T follicular helper cell (primary cell): ENCODE measurements at regions not wholly inside any gene's neighbourhood (a gene's known extent, or its start where the extent isn't known, plus 50 kb on each side); places are given as distances from the start of the nearest gene placed in this dataset.

Source experiments
- DNase-seq: peaks from one replicate; pipeline ENCODE4 v3.0.0-alpha.2; 2020; ENCODE audit warnings: low read depth

- no peak for DNase-seq
Observed at GRCh38 chr9:113646946-113647914, 183.7 kb downstream of the RGS3 start.

GRCh38 chr9:113648048-113648447, 184.5 kb downstream of the RGS3 start:
- DNase-seq = no peak

- no peak for DNase-seq
Observed at GRCh38 chr9:113648586-113648985, 185.1 kb downstream of the RGS3 start.

GRCh38 chr9:113649054-113649453, 185.5 kb downstream of the RGS3 start:
- DNase-seq = no peak

- no peak for DNase-seq
Observed at GRCh38 chr9:113649855-113650206, 186.3 kb downstream of the RGS3 start.

GRCh38 chr9:113650207-113651131, 186.9 kb downstream of the RGS3 start:
- no peak for DNase-seq

- DNase-seq = no peak
Observed at GRCh38 chr9:113651896-113652295, 188.4 kb downstream of the RGS3 start.

DNA sequence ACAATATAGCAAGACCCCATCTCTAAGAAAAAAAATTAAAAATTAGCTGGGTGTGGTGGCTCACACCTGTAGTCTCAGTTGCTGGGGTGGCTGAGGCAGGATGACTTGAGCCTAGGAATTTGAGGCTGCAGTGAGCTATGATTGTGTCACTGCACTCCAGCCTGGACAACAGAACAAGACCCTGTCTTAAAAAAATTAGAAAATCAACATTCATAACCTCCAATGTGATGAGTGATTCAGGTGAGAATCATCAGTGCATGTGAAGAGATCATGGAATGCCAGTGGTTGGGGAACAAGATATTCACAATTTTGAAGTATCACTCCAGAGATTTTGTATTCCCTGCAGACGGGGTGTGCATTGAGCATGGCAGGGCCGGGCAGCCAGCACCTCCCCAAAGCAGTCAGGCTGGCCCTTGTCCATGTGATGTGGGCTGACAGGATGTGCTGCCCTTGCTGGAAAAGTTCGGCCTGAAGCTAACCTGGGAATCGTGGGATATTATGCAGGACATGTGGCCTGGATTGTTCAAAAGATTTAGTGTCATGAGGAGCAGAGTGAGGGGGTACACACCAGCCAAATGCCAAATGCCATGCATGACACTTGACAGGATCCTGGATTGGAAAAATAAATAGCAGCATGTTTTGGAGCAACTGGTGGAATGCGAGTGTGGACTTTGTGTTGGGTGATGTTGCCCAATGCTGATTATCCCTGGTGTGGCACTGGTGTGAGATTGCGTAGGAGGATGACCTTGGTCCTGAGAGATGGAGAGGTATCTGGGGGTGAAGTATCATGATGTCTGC, 189.0 kb downstream of the RGS3 start:
- DNase-seq = no peak

DNA sequence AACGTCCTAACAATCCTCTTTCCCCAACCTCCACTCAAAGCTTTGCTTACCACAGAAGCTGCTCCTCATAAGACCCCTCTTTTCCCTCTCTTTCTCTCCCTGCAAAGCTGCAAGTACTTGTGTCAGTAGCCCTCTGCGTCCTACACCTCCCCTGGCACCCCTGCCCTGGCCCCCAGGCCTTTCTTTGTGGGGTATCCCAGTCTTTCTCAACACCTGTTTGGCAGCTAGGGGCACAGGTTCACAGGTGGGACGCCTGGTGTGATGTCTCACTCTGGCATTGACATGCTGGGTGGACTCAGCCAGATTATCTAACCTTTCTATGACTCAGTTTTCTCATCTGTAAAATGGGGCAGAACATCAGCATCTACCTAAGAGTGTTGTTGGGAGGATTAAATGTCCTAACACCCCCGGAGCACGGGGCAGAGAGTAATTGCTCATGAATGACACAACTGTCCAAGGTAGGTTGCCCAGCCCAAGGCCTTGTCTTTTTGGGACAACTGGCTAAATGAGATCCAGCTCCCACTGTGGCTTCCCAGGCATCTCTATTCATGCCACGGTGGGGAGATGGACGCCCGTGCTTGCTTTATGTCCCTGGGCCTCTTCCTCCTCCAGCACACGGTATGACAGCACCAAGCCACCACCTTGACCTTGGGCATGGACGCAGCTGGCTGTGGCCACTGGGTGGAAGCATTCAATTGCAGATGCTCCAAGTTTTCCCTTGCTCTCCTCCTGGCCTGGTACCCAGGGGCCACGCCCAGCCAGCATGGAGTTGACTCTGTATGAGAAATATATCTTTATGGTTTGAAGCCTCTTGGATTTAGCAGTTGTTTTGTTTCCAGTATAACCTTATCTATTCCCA, 190.4 kb downstream of the RGS3 start:
- no peak for DNase-seq

DNA sequence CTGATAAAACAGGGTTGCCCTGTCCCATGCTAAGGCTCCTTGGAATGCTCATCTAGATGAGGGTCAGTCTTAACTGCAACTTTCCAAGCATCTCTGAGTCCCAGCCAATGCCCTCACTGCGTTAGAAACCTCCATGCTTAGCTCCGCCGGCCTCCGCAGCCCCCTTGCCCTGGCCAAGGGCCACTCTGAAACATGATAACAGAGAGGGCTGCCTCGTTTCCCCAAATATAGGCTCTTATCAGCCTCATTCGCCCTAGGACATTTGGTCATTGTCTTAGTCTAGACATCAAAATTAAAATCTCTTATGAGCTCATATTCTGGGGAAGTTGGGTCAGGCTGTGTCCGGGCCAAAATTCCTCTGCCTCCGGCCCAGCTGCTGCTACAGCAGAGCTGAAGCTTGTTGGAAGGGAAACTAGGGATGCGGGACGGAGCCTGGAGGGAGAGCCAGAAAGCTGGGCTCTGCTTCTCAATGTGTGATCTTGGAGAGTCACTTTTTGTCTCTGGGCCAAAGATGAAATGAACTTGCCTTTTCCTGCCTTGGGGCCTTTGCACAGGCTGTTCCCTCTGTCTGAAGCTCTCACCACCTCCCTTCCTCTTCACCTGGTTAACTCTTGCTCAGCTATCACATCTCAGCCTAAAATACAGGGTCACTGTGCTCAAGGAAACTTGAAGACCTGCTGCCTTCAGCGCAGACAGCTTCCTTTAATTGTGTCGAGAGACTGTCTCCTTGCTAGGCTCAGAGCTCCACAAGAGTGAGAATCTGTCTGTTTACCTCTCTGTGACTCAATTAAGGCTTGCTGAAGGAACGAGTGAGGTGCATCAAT, 191.3 kb downstream of the RGS3 start:
- DNase-seq = no peak

DNA sequence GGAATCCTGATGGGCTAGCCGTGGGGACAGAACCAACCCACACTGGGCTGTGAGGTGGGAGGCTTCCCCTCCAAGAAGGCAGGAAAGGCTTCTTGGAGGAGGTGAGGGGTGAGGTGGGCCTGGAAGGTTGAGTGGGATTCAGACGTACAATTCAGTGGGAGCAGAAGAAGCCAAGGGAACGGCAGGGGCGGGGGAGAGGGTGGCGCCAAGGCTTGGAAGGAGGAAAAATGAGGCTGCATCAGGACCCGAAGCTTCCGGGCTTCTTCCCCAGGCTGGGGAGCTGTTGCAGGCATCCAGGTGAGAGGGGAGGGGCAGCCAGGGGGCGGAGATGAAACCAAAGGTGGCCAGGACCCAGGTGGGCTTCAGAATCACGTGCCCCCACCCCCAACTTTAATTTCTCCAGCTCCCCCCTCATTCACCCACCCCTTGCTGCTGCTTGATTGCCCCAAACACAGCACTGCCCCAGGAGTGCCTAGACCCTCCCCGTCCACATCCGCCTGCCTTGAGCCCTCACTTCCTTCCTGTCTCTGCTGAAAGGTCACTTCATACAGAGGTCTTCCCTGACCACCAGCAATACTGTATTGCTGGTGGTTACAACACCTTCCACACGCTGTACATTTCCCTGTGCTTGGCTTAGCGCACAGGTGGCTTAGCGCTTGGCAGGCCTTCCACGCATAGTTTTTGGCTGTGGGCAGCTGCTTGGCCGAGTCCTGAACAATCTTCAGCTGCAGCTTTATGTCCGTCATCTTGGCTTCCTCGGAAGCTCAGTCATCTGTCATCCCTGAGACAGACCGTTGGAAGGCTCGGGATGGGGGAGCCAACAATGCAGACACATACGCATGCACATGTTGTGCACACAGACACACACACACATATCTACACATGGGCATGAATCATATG, 193.5 kb downstream of the RGS3 start:
- DNase-seq = no peak

DNA sequence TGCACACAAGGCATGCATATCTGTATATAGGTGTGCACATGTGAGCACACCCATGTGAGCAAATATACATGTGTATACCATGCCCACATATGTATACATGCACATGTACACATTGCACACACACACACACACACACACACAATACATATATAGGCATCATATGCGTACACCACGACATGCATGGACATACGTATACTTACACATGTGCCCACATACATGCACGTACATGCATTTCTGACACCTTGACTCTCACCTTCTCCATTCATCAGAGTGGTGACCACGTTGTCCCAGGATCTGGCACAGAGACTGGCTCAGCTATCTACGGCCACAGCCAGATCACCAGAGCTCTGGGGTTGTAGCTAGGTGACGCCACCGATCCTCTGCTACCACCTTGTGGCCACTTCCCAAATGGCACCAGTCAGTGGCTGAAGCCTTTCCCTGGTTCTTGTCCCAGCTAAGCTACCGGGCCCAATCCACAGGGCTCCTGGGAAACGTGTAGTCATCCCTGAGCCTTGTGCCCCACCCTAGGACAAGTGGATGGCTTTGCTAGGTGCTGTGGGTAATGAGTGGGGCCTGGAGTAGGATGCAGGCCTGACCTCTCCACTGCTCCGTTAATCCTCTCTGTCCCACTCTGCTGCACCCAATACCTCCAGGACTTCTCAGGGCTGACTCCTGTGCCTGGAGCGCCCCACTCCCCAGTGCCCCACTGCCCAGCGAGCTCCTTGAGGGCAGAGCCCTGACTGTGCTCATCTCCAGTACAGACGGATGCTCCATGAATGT, 194.4 kb downstream of the RGS3 start:
- DNase-seq = peak; percentile 62

DNA sequence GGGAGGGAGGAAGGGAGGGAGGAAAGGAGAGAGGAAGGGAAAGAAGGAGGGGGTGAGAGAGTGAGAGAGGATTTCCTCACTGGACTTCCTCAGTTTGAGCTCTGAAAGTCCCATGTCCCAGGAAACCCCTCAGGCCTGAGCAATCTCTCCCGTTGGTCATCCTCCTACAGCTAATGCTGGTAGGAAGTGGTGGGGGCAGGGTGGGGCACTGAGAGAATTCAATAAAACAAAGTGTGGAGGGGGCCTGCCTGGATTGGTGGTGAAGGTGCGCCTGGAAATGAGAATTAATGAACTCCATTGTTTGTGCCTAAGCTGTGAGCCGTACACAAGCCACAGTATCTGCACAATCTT, 195.0 kb downstream of the RGS3 start:
- no peak for DNase-seq

DNA sequence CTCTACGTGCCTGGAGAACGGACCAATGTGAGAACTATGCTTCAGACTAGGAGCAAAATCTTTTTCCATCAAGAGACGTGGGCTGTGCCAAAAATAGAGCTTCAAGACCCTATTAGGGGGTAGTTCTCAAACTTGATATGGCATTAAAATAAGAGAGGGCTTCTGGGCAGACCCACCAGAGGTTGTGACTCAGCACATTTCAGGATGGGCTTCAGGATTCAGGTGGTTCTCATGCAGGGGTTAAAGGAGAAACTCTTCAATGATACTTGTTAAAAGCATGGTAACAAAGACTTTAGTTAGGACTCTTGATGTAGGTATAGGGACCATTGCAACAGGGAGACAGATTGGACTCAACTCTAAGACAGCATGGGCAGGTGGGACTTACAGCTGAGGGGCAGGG, 195.5 kb downstream of the RGS3 start:
- DNase-seq = no peak

DNA sequence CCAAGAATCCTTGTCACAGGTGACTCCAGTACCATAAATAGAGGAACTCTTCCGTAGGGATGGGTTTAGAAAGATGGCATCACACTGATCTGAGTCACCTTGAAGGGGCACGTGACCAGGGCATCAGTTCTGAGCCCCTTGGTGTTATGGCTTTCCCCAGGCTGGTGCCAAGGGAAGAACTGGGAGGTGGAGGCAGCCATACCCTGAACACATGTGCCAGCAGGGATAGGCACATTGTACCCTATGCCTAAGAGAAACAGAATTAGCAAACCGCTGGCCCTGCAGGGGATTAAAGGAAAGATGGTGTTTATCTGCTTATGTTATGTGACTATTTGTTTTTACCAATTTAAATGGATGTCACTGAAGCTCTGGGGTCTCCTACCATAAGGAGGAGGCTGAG, 196.2 kb downstream of the RGS3 start:
- no peak for DNase-seq

GRCh38 chr9:113660196-113660595, 196.7 kb downstream of the RGS3 start:
- DNase-seq = no peak

DNA sequence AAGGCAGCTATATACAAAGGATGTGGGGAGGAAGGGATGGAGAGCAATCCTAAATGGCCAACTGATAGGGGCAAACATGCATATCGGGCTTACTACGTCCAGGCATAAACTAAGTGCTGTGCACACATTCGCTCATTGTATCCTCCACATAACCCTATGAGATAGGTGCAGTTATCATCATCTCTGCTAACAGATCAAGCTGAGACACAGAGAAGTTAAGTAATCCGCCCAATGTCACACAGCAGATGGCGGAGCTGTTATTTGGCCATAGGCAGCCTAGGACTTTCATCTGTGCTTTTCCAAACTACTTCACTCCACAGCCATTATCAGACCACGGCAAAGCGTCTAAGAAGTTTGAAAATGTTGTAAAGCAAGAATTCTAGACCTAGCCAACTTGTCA, 197.5 kb downstream of the RGS3 start:
- DNase-seq = no peak

DNA sequence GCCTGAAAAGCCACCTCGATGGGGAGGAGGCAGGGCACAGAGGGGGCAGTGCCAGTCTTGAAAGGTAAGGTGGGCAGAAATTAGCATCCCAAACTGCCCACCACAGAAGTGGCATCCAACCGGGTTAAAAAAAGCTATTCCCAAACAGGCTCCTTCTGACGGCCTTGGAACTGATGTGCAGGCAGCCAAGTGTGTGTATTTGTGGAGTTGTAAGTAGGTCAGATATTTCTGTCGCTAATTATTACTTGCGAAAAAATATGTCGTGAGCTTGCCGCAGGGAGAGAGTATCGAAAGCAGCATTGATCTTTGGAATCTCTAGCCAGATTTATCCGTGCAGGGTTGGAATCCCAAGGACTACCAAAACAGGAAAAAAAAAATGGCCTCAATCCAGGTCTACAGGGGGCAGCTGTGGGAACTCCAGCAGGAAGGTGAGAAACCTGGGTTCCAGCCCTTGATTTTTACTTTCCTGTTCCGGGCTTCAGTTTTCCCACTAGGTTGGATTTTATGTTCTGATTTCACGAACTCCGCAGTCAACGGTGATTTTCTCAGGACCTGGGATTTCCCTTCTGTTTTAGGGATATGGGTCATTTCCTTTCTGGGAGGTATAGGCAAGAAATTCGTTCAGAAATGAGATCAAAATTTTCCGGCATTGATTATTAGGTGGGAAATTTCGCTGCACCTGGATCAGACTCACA, 200.8 kb downstream of the RGS3 start:
- DNase-seq = no peak
